HG03064 (cell line): ENCODE measurements at regions not wholly inside any gene's neighbourhood (a gene's known extent, or its start where the extent isn't known, plus 50 kb on each side); places are given as distances from the start of the nearest gene placed in this dataset.

Source experiments
- ATAC-seq: cut with Tn5 transposase; IDR thresholded peaks from one replicate; pipeline ENCODE4 v1.9.1; 2021; ENCODE audit warnings: low read depth; ENCODE audit not compliant: unreplicated experiment

GRCh38 chr14:38850664-38851063 lies 252.4 kb downstream of the SEC23A start:
- ATAC-seq, result no peak

- no peak for ATAC-seq
Observed at GRCh38 chr14:38848243-38848935, 254.6 kb downstream of the SEC23A start.

- ATAC-seq, result no peak
Observed at GRCh38 chr14:38847161-38847560, 255.9 kb downstream of the SEC23A start.

GRCh38 chr14:38839694-38840365 lies 263.2 kb downstream of the SEC23A start:
- no peak for ATAC-seq

GRCh38 chr14:38838979-38839323 lies 264.1 kb downstream of the SEC23A start:
- ATAC-seq, result no peak

- ATAC-seq, result no peak
Observed at GRCh38 chr14:38838049-38838978, 264.7 kb downstream of the SEC23A start.

GRCh38 chr14:38837343-38838048 lies 265.5 kb downstream of the SEC23A start:
- no peak for ATAC-seq

GRCh38 chr14:38836539-38836938 lies 266.5 kb downstream of the SEC23A start:
- no peak for ATAC-seq

- no peak for ATAC-seq
Observed at GRCh38 chr14:38835874-38836273, 267.2 kb downstream of the SEC23A start.

GRCh38 chr14:38828183-38828827 lies 274.7 kb downstream of the SEC23A start:
- ATAC-seq, result no peak

GRCh38 chr14:38824706-38825105 lies 278.3 kb downstream of the SEC23A start:
- no peak for ATAC-seq

GRCh38 chr14:38818555-38818954 lies 284.5 kb downstream of the SEC23A start:
- no peak for ATAC-seq

- no peak for ATAC-seq
Observed at GRCh38 chr14:38808734-38809455, 294.1 kb downstream of the SEC23A start.

GRCh38 chr14:38799671-38800070 lies 303.4 kb downstream of the SEC23A start:
- no peak for ATAC-seq

GRCh38 chr14:38794677-38795076 lies 308.4 kb downstream of the SEC23A start:
- no peak for ATAC-seq

GRCh38 chr14:38791862-38792261 lies 311.2 kb downstream of the SEC23A start:
- no peak for ATAC-seq

GRCh38 chr14:38790916-38791315 lies 312.1 kb downstream of the SEC23A start:
- ATAC-seq, result no peak

- no peak for ATAC-seq
Observed at GRCh38 chr14:38789805-38790204, 313.2 kb downstream of the SEC23A start.

GRCh38 chr14:38788060-38788459 lies 315.0 kb downstream of the SEC23A start:
- no peak for ATAC-seq

- ATAC-seq, result no peak
Observed at GRCh38 chr14:38786921-38787320, 316.1 kb downstream of the SEC23A start.
